ENCODE measurements at regions not wholly inside any gene's neighbourhood (a gene's known extent, or its start where the extent isn't known, plus 50 kb on each side); places are given as distances from the start of the nearest gene placed in this dataset.

GRCh38 chr14:27916326-27916725 is 850.3 kb upstream of the FOXG1 start:
- TF ChIP-seq CTCF (IDR thresholded peaks at IDR 0.05; ENCODE audit: insufficient read depth, low read length, poor library complexity, severe bottlenecking) (no peak), EZH2phosphoT487 (conservative IDR thresholded peaks at IDR 0.05; ENCODE audit: low read length) (no peak)

Data from SU-DHL-6 (cell line).